GM04503 (cell line): ENCODE measurements at regions not wholly inside any gene's neighbourhood (a gene's known extent, or its start where the extent isn't known, plus 50 kb on each side); places are given as distances from the start of the nearest gene placed in this dataset.

ENCODE experiments used
- DNase-seq: peaks from one replicate; pipeline ENCODE4 v3.0.0-alpha.2; 2012; ENCODE audit warnings: low read depth

- no peak for DNase-seq
Measured at GRCh38 chr1:221431961-221432360, 309.9 kb downstream of the DUSP10 start.

GRCh38 chr1:221435504-221435904 is 306.4 kb downstream of the DUSP10 start:
- DNase-seq, result no peak

- no peak for DNase-seq
Measured at GRCh38 chr1:221437171-221437570, 304.7 kb downstream of the DUSP10 start.

- DNase-seq, result no peak
Measured at GRCh38 chr1:221437926-221438325, 304.0 kb downstream of the DUSP10 start.

- no peak for DNase-seq
Measured at GRCh38 chr1:221439008-221439746, 302.7 kb downstream of the DUSP10 start.

- peak; percentile 95 for DNase-seq
Measured at GRCh38 chr1:221439747-221440501, 302.0 kb downstream of the DUSP10 start.

GRCh38 chr1:221440658-221441057 is 301.2 kb downstream of the DUSP10 start:
- no peak for DNase-seq

GRCh38 chr1:221442056-221442455 is 299.8 kb downstream of the DUSP10 start:
- DNase-seq, result no peak

- no peak for DNase-seq
Measured at GRCh38 chr1:221444346-221444745, 297.5 kb downstream of the DUSP10 start.

GRCh38 chr1:221448585-221449175 is 293.2 kb downstream of the DUSP10 start:
- no peak for DNase-seq

GRCh38 chr1:221449194-221449593 is 292.7 kb downstream of the DUSP10 start:
- DNase-seq, result no peak

GRCh38 chr1:221449801-221450470 is 292.0 kb downstream of the DUSP10 start:
- DNase-seq, result no peak

GRCh38 chr1:221451741-221452140 is 290.1 kb downstream of the DUSP10 start:
- DNase-seq, result no peak

GRCh38 chr1:221454096-221454495 is 287.8 kb downstream of the DUSP10 start:
- no peak for DNase-seq

GRCh38 chr1:221456918-221457317 is 285.0 kb downstream of the DUSP10 start:
- no peak for DNase-seq

- DNase-seq, result no peak
Measured at GRCh38 chr1:221457685-221458446, 284.0 kb downstream of the DUSP10 start.

- peak; percentile 84 for DNase-seq
Measured at GRCh38 chr1:221458447-221459156, 283.3 kb downstream of the DUSP10 start.

GRCh38 chr1:221459558-221459957 is 282.3 kb downstream of the DUSP10 start:
- DNase-seq, result no peak

GRCh38 chr1:221462345-221462744 is 279.5 kb downstream of the DUSP10 start:
- no peak for DNase-seq

GRCh38 chr1:221468546-221468945 is 273.3 kb downstream of the DUSP10 start:
- no peak for DNase-seq

- no peak for DNase-seq
Measured at GRCh38 chr1:221469476-221469875, 272.4 kb downstream of the DUSP10 start.
